DOHH2 (cell line): ENCODE measurements at regions not wholly inside any gene's neighbourhood (a gene's known extent, or its start where the extent isn't known, plus 50 kb on each side); places are given as distances from the start of the nearest gene placed in this dataset.

Experiments
- H3F3A ChIP-seq: fragments of 200-600 bp; sonication (generic), shearing (Covaris generic); 2 replicates; pipeline ENCODE4 v1.6.0; 2016; ENCODE audit warnings: antibody characterized with exemption, mild to moderate bottlenecking; ENCODE audit not compliant: control insufficient read depth, insufficient read depth
- H3K27ac ChIP-seq: fragments of 200-600 bp; sonication (generic); 2 replicates; pipeline ENCODE4 v1.5.1; 2014; ENCODE audit warnings: low read depth, mild to moderate bottlenecking, low read length, moderate library complexity
- H3K27me3 ChIP-seq: fragments of 200-600 bp; sonication (generic); 2 replicates; pipeline ENCODE4 v1.6.1; 2014; ENCODE audit warnings: mild to moderate bottlenecking, low read length, mixed read lengths; ENCODE audit not compliant: control insufficient read depth
- H3K36me3 ChIP-seq: fragments of 200-600 bp; sonication (generic); 2 replicates; pipeline ENCODE4 v1.6.1; 2014; ENCODE audit warnings: mild to moderate bottlenecking, low read length, moderate library complexity, mixed read lengths; ENCODE audit not compliant: control insufficient read depth
- H3K4me1 ChIP-seq: fragments of 200-600 bp; sonication (generic); 2 replicates; pipeline ENCODE4 v1.6.1; 2014; ENCODE audit warnings: mild to moderate bottlenecking, low read length, mixed read lengths; ENCODE audit not compliant: control insufficient read depth
- H3K4me2 ChIP-seq: fragments of 200-600 bp; sonication (generic); 2 replicates; pipeline ENCODE4 v1.6.0; 2014; ENCODE audit warnings: mild to moderate bottlenecking, low read length, moderate library complexity
- H3K4me3 ChIP-seq: fragments of 200-600 bp; sonication (generic); 2 replicates; pipeline ENCODE4 v1.5.1; 2014; ENCODE audit warnings: mild to moderate bottlenecking, low read length, mixed read lengths
- H3K79me2 ChIP-seq: fragments of 200-600 bp; sonication (generic); 2 replicates; pipeline ENCODE4 v1.6.1; 2014; ENCODE audit warnings: mild to moderate bottlenecking, low read length, mixed read lengths; ENCODE audit not compliant: control insufficient read depth
- H3K9me2 ChIP-seq: fragments of 200-600 bp; sonication (generic); replicated peaks from 2 replicates; pipeline ENCODE4 v1.6.1; 2014; ENCODE audit warnings: mild to moderate bottlenecking, low read length, mixed read lengths; ENCODE audit not compliant: control insufficient read depth
- H3K9me3 ChIP-seq: fragments of 200-600 bp; sonication (generic); 2 replicates; pipeline ENCODE4 v1.6.1; 2014; ENCODE audit warnings: antibody characterized with exemption, low read length, mixed read lengths; ENCODE audit not compliant: control insufficient read depth, insufficient read depth
- H4K20me1 ChIP-seq: fragments of 200-600 bp; sonication (generic); 2 replicates; pipeline ENCODE4 v1.6.0; 2014; ENCODE audit warnings: low read depth, mild to moderate bottlenecking, antibody characterized with exemption, low read length, moderate library complexity; ENCODE audit not compliant: control insufficient read depth, insufficient read depth
- EZH2phosphoT487 ChIP-seq: fragments of 200-600 bp; sonication (generic); IDR thresholded peaks from 2 replicates; pipeline ENCODE4 v1.6.1; 2017; ENCODE audit warnings: borderline replicate concordance, mild to moderate bottlenecking, antibody characterized with exemption, low read length, moderate library complexity, mixed read lengths
- TF ChIP-seq, protein P1 (sequence below): fragments of 200-600 bp; sonication (generic); IDR thresholded peaks from one replicate; pipeline ENCODE4 v1.5.1; 2014; ENCODE audit warnings: antibody characterized with exemption, mild to moderate bottlenecking, low read depth, low read length; ENCODE audit not compliant: poor library complexity, severe bottlenecking

DNA sequence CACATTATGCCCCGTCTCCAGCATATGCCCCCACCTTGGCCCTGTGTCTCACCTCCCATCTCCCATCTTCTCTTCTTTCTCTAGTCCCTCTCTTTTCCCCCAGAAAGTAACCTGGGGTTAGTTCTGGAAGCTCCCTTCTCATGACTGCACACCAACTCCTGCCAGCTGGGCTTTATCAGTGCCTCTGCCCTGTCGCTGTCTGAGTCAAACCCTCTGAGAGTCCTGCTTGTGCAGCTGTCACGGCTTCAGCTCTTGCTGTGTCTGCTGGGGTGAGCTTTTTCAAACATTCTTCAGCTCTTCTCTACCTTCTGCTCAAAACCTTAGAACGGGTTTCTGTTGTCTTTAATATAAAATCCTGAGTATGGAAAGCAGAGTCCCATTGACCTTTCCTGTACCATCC is 304.5 kb upstream of the B3GAT1 start:
- H3K4me1 ChIP-seq, result no peaks in the 10 kb centered on the region
- no peak overlapping the region for H3K27ac ChIP-seq
- H3K79me2 ChIP-seq, result no peaks in the 10 kb centered on the region
- no peak overlapping the region for H3K4me3 ChIP-seq
- no peaks in the 10 kb centered on the region for H3K36me3 ChIP-seq
- no peak overlapping the region for H3K4me2 ChIP-seq
- peaks cover 6% of the 10 kb centered on the region; the same call in 1 of the 2 replicates for H3K27me3 ChIP-seq
- H3K9me2 ChIP-seq, result no peaks in the 10 kb centered on the region
- H4K20me1 ChIP-seq, result no peaks in the 10 kb centered on the region
- TF ChIP-seq, protein P1, sequence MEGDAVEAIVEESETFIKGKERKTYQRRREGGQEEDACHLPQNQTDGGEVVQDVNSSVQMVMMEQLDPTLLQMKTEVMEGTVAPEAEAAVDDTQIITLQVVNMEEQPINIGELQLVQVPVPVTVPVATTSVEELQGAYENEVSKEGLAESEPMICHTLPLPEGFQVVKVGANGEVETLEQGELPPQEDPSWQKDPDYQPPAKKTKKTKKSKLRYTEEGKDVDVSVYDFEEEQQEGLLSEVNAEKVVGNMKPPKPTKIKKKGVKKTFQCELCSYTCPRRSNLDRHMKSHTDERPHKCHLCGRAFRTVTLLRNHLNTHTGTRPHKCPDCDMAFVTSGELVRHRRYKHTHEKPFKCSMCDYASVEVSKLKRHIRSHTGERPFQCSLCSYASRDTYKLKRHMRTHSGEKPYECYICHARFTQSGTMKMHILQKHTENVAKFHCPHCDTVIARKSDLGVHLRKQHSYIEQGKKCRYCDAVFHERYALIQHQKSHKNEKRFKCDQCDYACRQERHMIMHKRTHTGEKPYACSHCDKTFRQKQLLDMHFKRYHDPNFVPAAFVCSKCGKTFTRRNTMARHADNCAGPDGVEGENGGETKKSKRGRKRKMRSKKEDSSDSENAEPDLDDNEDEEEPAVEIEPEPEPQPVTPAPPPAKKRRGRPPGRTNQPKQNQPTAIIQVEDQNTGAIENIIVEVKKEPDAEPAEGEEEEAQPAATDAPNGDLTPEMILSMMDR, result no peak
- TF ChIP-seq EZH2phosphoT487, result no peak
- H3F3A ChIP-seq, result no peaks in the 10 kb centered on the region
- no peaks in the 10 kb centered on the region for H3K9me3 ChIP-seq

DNA sequence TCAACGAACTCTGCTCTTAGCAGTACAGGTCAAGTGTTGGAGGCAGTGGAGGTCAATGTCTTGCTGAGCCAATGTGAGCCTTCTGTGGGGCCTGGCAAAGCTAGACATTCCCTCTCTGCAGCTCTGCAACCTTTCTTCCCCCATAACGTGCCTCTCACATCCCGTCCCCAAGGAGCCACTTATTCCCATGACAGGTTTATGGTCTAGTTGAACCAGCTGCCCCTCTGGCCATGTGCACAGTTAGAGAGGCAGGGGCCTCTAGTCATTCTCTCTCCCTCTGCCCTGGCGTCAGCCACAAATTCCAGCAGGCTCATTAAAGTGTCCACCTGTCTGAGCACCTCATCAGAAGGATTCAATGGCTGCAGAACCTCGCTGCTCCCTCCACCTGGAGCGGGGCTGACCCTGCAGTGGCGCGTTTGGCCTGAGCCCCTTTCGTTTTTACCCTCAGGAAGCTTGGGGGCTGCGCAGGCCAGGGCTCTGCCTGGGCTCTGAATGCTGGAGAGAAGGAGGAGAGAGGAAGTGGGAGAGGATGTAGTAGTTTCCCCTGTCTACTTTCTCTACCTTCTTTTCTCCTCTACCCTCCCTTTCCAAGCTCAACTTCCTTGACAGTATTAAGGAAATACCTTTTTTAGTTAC is 302.1 kb upstream of the B3GAT1 start:
- Histone ChIP-seq H3K9me3 (no peaks in the 10 kb centered on the region), H3K4me3 (no peak overlapping the region), H3F3A (no peaks in the 10 kb centered on the region), H3K79me2 (no peaks in the 10 kb centered on the region), H3K27ac (no peak overlapping the region), H3K4me2 (no peak overlapping the region), H3K4me1 (no peaks in the 10 kb centered on the region), H3K27me3 (peaks cover 6% of the 10 kb centered on the region; the same call in 1 of the 2 replicates), H4K20me1 (no peaks in the 10 kb centered on the region), H3K36me3 (no peaks in the 10 kb centered on the region), H3K9me2 (no peaks in the 10 kb centered on the region)
- TF ChIP-seq, protein P1, result no peak

DNA sequence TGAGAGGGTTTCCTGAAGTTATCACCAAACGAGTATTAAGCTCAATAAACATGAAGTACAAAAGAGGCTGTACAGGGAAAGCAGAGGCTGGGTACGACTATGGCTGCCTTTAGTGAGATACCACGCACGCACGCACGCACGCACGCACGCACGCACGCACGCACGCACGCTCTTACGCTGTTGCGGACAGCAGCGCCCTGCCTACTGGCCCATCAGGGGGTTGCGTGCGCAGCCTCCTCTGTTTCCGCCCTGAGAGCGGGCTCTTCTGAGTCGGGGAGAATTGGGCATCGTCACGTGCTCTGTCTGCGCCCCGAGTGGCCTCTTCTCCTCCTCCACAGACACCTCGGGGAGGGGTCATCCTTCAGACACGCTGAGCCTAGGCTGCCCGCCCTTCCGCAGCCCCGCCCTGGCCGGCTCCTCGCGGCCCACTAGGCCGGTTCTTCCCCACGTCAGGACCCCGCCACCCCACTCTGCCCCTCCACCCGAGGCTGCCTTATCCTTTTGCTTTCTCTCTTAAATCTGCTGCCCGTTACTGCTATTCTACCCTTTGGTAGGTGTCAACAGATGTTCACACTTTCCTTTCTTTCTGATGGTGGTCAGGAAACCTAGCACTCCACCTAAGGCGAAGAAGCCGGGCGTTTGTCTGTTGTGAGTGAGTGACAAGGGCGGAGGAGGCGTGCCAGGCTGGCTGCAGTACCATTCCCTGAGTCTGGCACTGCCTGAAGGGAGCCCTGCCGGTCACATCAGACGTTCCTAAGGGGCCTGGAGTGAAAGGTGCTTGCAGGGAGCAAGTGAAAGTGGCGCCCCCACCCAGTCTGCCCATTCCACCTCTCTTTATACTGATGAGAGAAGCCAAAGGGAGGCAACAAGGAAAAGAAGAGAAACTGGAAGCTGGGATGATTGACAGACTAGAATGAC is 300.4 kb upstream of the B3GAT1 start:
- no peaks in the 10 kb centered on the region for H3K4me1 ChIP-seq

More for the DNA sequence above, 300.4 kb upstream of the B3GAT1 start:
- H3K9me2 ChIP-seq, result no peaks in the 10 kb centered on the region
- TF ChIP-seq EZH2phosphoT487, result no peak
- TF ChIP-seq, protein P1, result no peak
- no peaks in the 10 kb centered on the region for H3F3A ChIP-seq
- no peaks in the 10 kb centered on the region for H3K36me3 ChIP-seq
- no peak overlapping the region for H3K27ac ChIP-seq
- peaks cover 6% of the 10 kb centered on the region; the same call in 1 of the 2 replicates for H3K27me3 ChIP-seq
- H3K4me3 ChIP-seq, result no peak overlapping the region
- no peaks in the 10 kb centered on the region for H3K79me2 ChIP-seq
- H4K20me1 ChIP-seq, result no peaks in the 10 kb centered on the region
- H3K9me3 ChIP-seq, result no peaks in the 10 kb centered on the region
- no peak overlapping the region for H3K4me2 ChIP-seq
